KMS-11 (cell line): ENCODE measurements at regions not wholly inside any gene's neighbourhood (a gene's known extent, or its start where the extent isn't known, plus 50 kb on each side); places are given as distances from the start of the nearest gene placed in this dataset.

Experiments
- H2AFZ ChIP-seq: fragments of 200-600 bp; sonication (generic); 2 replicates; pipeline ENCODE4 v1.6.1; 2016; ENCODE audit warnings: antibody characterized with exemption, mixed run types, low read depth
- H3K27ac ChIP-seq: fragments of 200-600 bp; sonication (generic); 2 replicates; pipeline ENCODE4 v1.6.1; 2016; ENCODE audit warnings: mild to moderate bottlenecking, mixed run types
- H3K27me3 ChIP-seq: fragments of 200-600 bp; sonication (generic); 2 replicates; pipeline ENCODE4 v1.6.1; 2017; ENCODE audit warnings: mild to moderate bottlenecking, low read depth, mixed run types, moderate library complexity; ENCODE audit not compliant: insufficient read depth
- H3K36me3 ChIP-seq: fragments of 200-600 bp; sonication (generic); 2 replicates; pipeline ENCODE4 v1.6.1; 2017; ENCODE audit warnings: mild to moderate bottlenecking, mixed run types; ENCODE audit not compliant: insufficient read depth
- H3K4me1 ChIP-seq: fragments of 200-600 bp; sonication (generic); 2 replicates; pipeline ENCODE4 v1.6.1; 2016; ENCODE audit warnings: mild to moderate bottlenecking, low read depth, mixed run types; ENCODE audit not compliant: poor library complexity, severe bottlenecking
- H3K4me2 ChIP-seq: fragments of 200-600 bp; sonication (generic); 2 replicates; pipeline ENCODE4 v1.7.0; 2016; ENCODE audit warnings: mild to moderate bottlenecking, mixed run types
- H3K4me3 ChIP-seq: fragments of 200-600 bp; sonication (generic); IDR thresholded peaks from 2 replicates; pipeline ENCODE4 v1.6.1; 2017; ENCODE audit warnings: low read depth, low read length, mixed read lengths; ENCODE audit not compliant: insufficient read depth
- H3K79me2 ChIP-seq: fragments of 200-600 bp; sonication (generic); 2 replicates; pipeline ENCODE4 v1.6.1; 2016; ENCODE audit warnings: low read depth, mixed run types; ENCODE audit not compliant: insufficient read depth
- H3K9ac ChIP-seq: fragments of 200-600 bp; sonication (generic); 2 replicates; pipeline ENCODE4 v1.6.1; 2016; ENCODE audit warnings: mild to moderate bottlenecking, mixed run types
- H4K20me1 ChIP-seq: fragments of 200-600 bp; sonication (generic); 2 replicates; pipeline ENCODE4 v1.6.1; 2016; ENCODE audit warnings: mild to moderate bottlenecking, mixed run types; ENCODE audit not compliant: insufficient read depth
- TF ChIP-seq, protein P1 (sequence below): fragments of 200-600 bp; sonication (generic); conservative IDR thresholded peaks from 2 replicates; pipeline ENCODE4 v1.6.1; 2017; ENCODE audit warnings: low read depth, mild to moderate bottlenecking, antibody characterized with exemption, low read length, moderate library complexity, mixed read lengths

DNA sequence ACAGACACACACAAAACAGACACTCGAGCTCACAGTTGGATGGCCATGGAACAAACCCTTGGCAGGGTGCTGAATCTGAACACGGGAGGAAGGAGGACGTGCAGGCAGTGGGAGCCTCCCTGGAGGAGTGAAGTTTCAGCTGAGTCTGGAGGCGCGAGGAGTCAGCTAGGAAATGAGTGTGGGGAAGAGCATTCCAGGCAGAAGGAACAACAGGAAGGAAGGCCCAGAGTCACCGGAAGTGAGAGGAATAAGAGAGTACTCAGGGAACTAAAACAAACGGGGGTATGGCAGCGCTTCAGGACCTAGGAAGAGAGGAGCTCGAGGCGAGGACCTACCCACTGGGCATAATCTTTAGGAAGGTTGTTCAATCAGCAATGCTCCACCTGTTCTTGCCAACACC is 137.3 kb downstream of the SYF2 start:
- no peaks in the 10 kb centered on the region for H3K79me2 ChIP-seq
- peaks cover 13% of the 10 kb centered on the region for H3K4me1 ChIP-seq
- no peak overlapping the region for H3K27ac ChIP-seq
- H3K9ac ChIP-seq: no peak overlapping the region
- no peaks in the 10 kb centered on the region for H3K36me3 ChIP-seq
- TF ChIP-seq, protein P1, sequence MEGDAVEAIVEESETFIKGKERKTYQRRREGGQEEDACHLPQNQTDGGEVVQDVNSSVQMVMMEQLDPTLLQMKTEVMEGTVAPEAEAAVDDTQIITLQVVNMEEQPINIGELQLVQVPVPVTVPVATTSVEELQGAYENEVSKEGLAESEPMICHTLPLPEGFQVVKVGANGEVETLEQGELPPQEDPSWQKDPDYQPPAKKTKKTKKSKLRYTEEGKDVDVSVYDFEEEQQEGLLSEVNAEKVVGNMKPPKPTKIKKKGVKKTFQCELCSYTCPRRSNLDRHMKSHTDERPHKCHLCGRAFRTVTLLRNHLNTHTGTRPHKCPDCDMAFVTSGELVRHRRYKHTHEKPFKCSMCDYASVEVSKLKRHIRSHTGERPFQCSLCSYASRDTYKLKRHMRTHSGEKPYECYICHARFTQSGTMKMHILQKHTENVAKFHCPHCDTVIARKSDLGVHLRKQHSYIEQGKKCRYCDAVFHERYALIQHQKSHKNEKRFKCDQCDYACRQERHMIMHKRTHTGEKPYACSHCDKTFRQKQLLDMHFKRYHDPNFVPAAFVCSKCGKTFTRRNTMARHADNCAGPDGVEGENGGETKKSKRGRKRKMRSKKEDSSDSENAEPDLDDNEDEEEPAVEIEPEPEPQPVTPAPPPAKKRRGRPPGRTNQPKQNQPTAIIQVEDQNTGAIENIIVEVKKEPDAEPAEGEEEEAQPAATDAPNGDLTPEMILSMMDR: no peak
- no peaks in the 10 kb centered on the region for H3K27me3 ChIP-seq
- H3K4me3 ChIP-seq: no peak overlapping the region
- H4K20me1 ChIP-seq: no peaks in the 10 kb centered on the region
- H2AFZ ChIP-seq: no peak overlapping the region
- H3K4me2 ChIP-seq: no peak overlapping the region

DNA sequence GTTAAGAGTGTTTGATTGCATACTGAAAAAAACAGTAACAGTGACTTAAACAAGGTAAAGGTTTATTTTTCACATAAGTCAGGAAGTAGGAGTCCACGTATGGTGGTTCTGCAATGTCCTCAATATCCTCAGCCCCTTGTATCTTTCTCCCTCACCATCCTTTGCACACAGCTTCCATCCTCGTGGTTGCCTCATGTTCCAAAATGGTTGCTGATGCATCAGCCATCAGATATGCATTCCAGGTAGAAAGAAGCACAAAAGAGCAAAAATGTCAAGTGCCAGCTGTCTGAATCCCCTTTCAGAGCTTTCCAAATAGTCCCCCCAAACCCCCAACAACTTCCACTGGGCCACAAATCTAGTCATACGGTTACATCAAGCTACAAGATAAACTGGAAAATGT is 138.1 kb downstream of the SYF2 start:
- H2AFZ ChIP-seq: no peak overlapping the region
- H3K27ac ChIP-seq: no peak overlapping the region
- no peak overlapping the region for H3K4me3 ChIP-seq
- peaks cover 7% of the 10 kb centered on the region for H3K4me1 ChIP-seq
- H3K9ac ChIP-seq: no peak overlapping the region
- no peaks in the 10 kb centered on the region for H3K36me3 ChIP-seq
- TF ChIP-seq, protein P1: no peak
- H3K27me3 ChIP-seq: no peaks in the 10 kb centered on the region
- H3K79me2 ChIP-seq: no peaks in the 10 kb centered on the region
- no peaks in the 10 kb centered on the region for H4K20me1 ChIP-seq
- no peak overlapping the region for H3K4me2 ChIP-seq

DNA sequence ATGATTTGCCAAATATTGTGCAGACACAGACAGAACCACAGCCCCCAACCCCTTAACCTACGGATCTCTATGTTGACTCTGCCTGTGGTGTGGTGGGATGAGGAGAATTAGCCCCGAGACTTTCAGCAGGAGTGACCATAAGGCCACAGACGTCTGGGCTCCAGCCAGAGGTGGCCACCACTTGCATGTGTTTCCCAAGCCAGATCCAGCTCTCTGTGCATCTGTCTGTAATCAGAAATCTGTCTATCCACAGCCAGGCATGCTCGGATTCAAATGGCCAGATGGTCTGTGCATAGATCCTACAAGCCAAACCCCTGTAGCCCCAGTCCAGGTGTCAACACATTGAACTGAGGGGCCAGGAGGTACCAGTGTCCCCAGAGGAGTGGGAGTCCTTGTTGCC is 140.6 kb downstream of the SYF2 start:
- H3K27ac ChIP-seq: no peak overlapping the region
- no peak overlapping the region for H3K9ac ChIP-seq
- no peaks in the 10 kb centered on the region for H4K20me1 ChIP-seq
- TF ChIP-seq, protein P1: no peak
- H3K4me1 ChIP-seq: peaks cover 7% of the 10 kb centered on the region
- H2AFZ ChIP-seq: no peak overlapping the region
- no peak overlapping the region for H3K4me2 ChIP-seq
- no peaks in the 10 kb centered on the region for H3K79me2 ChIP-seq
- H3K36me3 ChIP-seq: no peaks in the 10 kb centered on the region
- no peaks in the 10 kb centered on the region for H3K27me3 ChIP-seq
- H3K4me3 ChIP-seq: no peak overlapping the region

GRCh38 chr1:25090707-25091422 is 141.4 kb downstream of the SYF2 start:
- H3K9ac ChIP-seq: no peak overlapping the region
- H3K4me3 ChIP-seq: no peak overlapping the region
- no peaks in the 10 kb centered on the region for H3K79me2 ChIP-seq
- peaks cover 6% of the 10 kb centered on the region for H3K4me1 ChIP-seq
- no peaks in the 10 kb centered on the region for H3K27me3 ChIP-seq
- H3K4me2 ChIP-seq: no peak overlapping the region
- TF ChIP-seq, protein P1: no peak
- no peaks in the 10 kb centered on the region for H4K20me1 ChIP-seq
- H3K27ac ChIP-seq: no peak overlapping the region
- H3K36me3 ChIP-seq: no peaks in the 10 kb centered on the region
- H2AFZ ChIP-seq: no peak overlapping the region
